Brain microvascular endothelial cell (primary cell): ENCODE measurements at regions not wholly inside any gene's neighbourhood (a gene's known extent, or its start where the extent isn't known, plus 50 kb on each side); places are given as distances from the start of the nearest gene placed in this dataset.

ENCODE experiments used
- DNase-seq: peaks from one replicate; pipeline ENCODE4 v3.0.0-alpha.2; 2020
- H3K27ac ChIP-seq: fragments of 250-450 bp; sonication (Bioruptor Pico); 2 replicates; pipeline ENCODE4 v1.5.1; 2020; ENCODE audit warnings: mild to moderate bottlenecking, moderate library complexity
- H3K27me3 ChIP-seq: fragments of 250-450 bp; sonication (Bioruptor Pico); replicated peaks from 2 replicates; pipeline ENCODE4 v1.5.1; 2020; ENCODE audit warnings: mild to moderate bottlenecking
- H3K36me3 ChIP-seq: fragments of 250-450 bp; sonication (Bioruptor Pico); replicated peaks from 2 replicates; pipeline ENCODE4 v1.5.1; 2020; ENCODE audit warnings: mild to moderate bottlenecking
- H3K4me3 ChIP-seq: 2 replicates; pipeline ENCODE4 v1.5.1; 2011; ENCODE audit warnings: low read depth, mild to moderate bottlenecking, control low read depth, low read length, moderate library complexity
- CTCF ChIP-seq: IDR thresholded peaks from 2 replicates; pipeline ENCODE4 v1.5.1; 2011; ENCODE audit warnings: low read depth, mild to moderate bottlenecking, moderate library complexity, low read length, control low read depth, inconsistent platforms; ENCODE audit errors: missing control alignments
- in situ Hi-C: cut with HindIII; loops from 2 replicates; pipeline ENCODE4 v1.10.0; 2017; ENCODE audit warnings: low sequenced_read_pairs, low pct_ligation_motif_present

- H3K27ac ChIP-seq = no peak overlapping the region
- no peaks in the 10 kb centered on the region for H3K36me3 ChIP-seq
- DNase-seq = no peak
- no peaks in the 10 kb centered on the region for H3K27me3 ChIP-seq
- TF ChIP-seq CTCF = no peak
- in situ Hi-C loops = no loop called here
- H3K4me3 ChIP-seq = no peak overlapping the region
These were observed 154.3 kb downstream of the RMST start for GRCh38 chr12:97616946-97617345.

GRCh38 chr12:97628962-97629361, 166.4 kb downstream of the RMST start:
- Histone ChIP-seq H3K27ac (no peak overlapping the region), H3K4me3 (no peak overlapping the region), H3K27me3 (no peaks in the 10 kb centered on the region), H3K36me3 (no peaks in the 10 kb centered on the region)
- DNase-seq = no peak
- in situ Hi-C loops = no loop called here
- TF ChIP-seq CTCF = no peak

- no peak overlapping the region for H3K4me3 ChIP-seq
- no peaks in the 10 kb centered on the region for H3K36me3 ChIP-seq
- no peak overlapping the region for H3K27ac ChIP-seq
- DNase-seq = no peak
- in situ Hi-C loops = no loop called here
- no peaks in the 10 kb centered on the region for H3K27me3 ChIP-seq
- no peak for TF ChIP-seq CTCF
These were observed 166.8 kb downstream of the RMST start for GRCh38 chr12:97629382-97629781.

- H3K27me3 ChIP-seq = no peaks in the 10 kb centered on the region
- TF ChIP-seq CTCF = no peak
- no peak for DNase-seq
- no peak overlapping the region for H3K27ac ChIP-seq
- H3K4me3 ChIP-seq = no peak overlapping the region
- in situ Hi-C loops = no loop called here
- H3K36me3 ChIP-seq = no peaks in the 10 kb centered on the region
These were observed 167.8 kb downstream of the RMST start for GRCh38 chr12:97630356-97630755.

GRCh38 chr12:97630875-97631274, 168.3 kb downstream of the RMST start:
- in situ Hi-C loops = no loop called here
- DNase-seq = no peak
- Histone ChIP-seq H3K4me3 (no peak overlapping the region), H3K36me3 (no peaks in the 10 kb centered on the region), H3K27ac (no peak overlapping the region), H3K27me3 (no peaks in the 10 kb centered on the region)
- no peak for TF ChIP-seq CTCF

- no peak for TF ChIP-seq CTCF
- Histone ChIP-seq H3K4me3 (no peak overlapping the region), H3K36me3 (no peaks in the 10 kb centered on the region), H3K27ac (no peak overlapping the region), H3K27me3 (no peaks in the 10 kb centered on the region)
- DNase-seq = no peak
- in situ Hi-C loops = no loop called here
These were observed 175.2 kb downstream of the RMST start for GRCh38 chr12:97637770-97638169.
